Muscle layer of colon (tissue), 2 donors: ENCODE measurements at regions not wholly inside any gene's neighbourhood (a gene's known extent, or its start where the extent isn't known, plus 50 kb on each side); places are given as distances from the start of the nearest gene placed in this dataset.
"Not testable (repeated sequence)": the region's sequence is repeated elsewhere in the genome, so short reads cannot be mapped to it uniquely, and the experiment has no call there.

Experiments used
- H3K27ac ChIP-seq: one replicate; pipeline ENCODE4 v1.7.0; 2013; ENCODE audit warnings: low read depth, mild to moderate bottlenecking, low read length, moderate library complexity
- H3K27me3 ChIP-seq, 2 donors: one replicate each; pipeline ENCODE4 v1.7.0; 2013; ENCODE audit warnings: low read length in 2 of 2, mild to moderate bottlenecking in 2 of 2; ENCODE audit not compliant: insufficient read depth in 2 of 2, control insufficient read depth in 1 of 2
- H3K36me3 ChIP-seq: one replicate; pipeline ENCODE4 v1.7.0; 2013; ENCODE audit warnings: mild to moderate bottlenecking, low read length; ENCODE audit not compliant: insufficient read depth
- H3K4me1 ChIP-seq: one replicate; pipeline ENCODE4 v1.7.0; 2013; ENCODE audit warnings: mild to moderate bottlenecking, low read length; ENCODE audit not compliant: insufficient read depth
- H3K4me3 ChIP-seq, 2 donors: one replicate each; pipeline ENCODE4 v1.7.0; 2013; ENCODE audit warnings: low read length in 2 of 2, low read depth in 1 of 2, mild to moderate bottlenecking in 1 of 2, moderate library complexity in 1 of 2
- H3K9ac ChIP-seq: one replicate; pipeline ENCODE4 v1.7.0; 2013; ENCODE audit warnings: low read length
- H3K9me3 ChIP-seq: one replicate; pipeline ENCODE4 v1.7.0; 2013; ENCODE audit warnings: mild to moderate bottlenecking, low read length
- donor health status: abdominal sarcoma.
- donor health status: Adenocarcinoma of cecum.

DNA sequence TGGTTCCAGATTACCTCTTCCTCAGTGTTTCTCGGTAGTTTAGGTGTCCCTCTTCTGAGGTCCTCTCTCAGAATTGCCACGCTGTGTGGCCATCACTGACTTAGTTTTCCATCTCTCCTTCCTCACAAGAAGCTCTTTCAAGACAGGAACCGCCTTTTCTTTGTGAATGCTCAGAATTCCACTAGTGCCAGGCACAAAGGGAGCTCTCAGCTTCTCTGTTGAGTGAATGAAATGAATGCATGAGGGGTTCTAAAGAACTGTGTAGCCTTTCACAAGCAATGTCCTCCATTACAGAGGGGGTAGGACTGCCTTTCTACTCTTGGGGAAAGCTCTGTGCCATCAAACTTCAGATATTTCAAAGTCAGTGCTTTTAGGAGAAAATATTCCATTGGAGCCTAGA is 546.8 kb downstream of the RWDD3 start:
- no peaks in the 10 kb centered on the region for H3K9me3 ChIP-seq
- H3K36me3 ChIP-seq: no peaks in the 10 kb centered on the region
- no peak overlapping the region for H3K9ac ChIP-seq
- no peak overlapping the region for H3K27ac ChIP-seq
- H3K27me3 ChIP-seq: no peaks in the 10 kb centered on the region
- no peaks in the 10 kb centered on the region for H3K4me1 ChIP-seq
- no peak overlapping the region for H3K4me3 ChIP-seq

GRCh38 chr1:95790136-95790535 is 556.1 kb downstream of the RWDD3 start:
- Histone ChIP-seq H3K4me1 (no peaks in the 10 kb centered on the region), H3K27me3 (no peaks in the 10 kb centered on the region), H3K27ac (no peak overlapping the region), H3K9ac (no peak overlapping the region), H3K36me3 (no peaks in the 10 kb centered on the region), H3K4me3 (no peak overlapping the region), H3K9me3 (no peaks in the 10 kb centered on the region)

DNA sequence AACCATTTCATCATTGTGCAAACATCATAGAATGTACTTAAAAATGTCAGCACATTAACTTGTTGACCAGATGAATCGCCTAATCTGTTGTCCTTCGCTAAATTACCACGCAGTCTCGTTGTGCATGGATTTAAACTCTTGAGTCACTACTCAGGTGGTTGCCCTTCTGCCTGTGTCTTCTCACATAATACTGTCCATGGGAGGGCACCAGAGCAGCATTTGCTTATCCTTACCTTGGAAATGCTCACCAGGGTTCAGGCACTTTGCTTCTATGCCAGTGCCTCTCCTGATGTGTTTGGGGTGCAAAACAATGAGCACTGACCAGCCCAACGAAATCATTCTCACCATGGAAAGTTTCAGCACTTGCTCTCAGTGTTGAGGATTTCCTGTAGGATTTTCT is 559.9 kb downstream of the RWDD3 start:
- H3K9me3 ChIP-seq: no peaks in the 10 kb centered on the region
- H3K27me3 ChIP-seq: no peaks in the 10 kb centered on the region
- no peak overlapping the region for H3K27ac ChIP-seq
- no peaks in the 10 kb centered on the region for H3K36me3 ChIP-seq
- no peaks in the 10 kb centered on the region for H3K4me1 ChIP-seq
- no peak overlapping the region for H3K4me3 ChIP-seq
- no peak overlapping the region for H3K9ac ChIP-seq

DNA sequence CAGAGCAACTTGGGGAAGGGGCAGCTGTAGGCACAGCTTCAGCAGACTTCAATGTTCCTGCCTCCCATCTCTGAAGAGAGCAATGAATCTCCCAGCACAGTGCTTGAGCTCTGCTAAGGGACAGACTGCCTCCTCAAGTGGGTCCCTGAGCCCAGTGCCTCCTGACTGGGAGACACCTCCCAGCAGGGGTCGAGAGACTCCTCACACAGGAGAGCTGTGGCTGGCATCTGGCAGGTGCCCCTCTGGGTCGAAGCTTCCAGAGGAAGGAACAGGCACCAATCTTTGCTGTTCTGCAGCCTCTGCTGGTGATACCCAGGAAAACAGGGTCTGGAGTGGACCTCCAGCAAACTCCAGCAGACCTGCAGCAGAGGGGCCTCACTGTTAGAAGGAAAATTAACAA is 563.8 kb downstream of the RWDD3 start:
- H3K4me3 ChIP-seq, H3K36me3 ChIP-seq, H3K27ac ChIP-seq, H3K9ac ChIP-seq, H3K4me1 ChIP-seq, H3K27me3 ChIP-seq, H3K9me3 ChIP-seq: not testable (repeated sequence)

- H3K9ac ChIP-seq: no peak overlapping the region
- H3K4me1 ChIP-seq: no peaks in the 10 kb centered on the region
- no peaks in the 10 kb centered on the region for H3K27me3 ChIP-seq
- H3K9me3 ChIP-seq: no peaks in the 10 kb centered on the region
- no peaks in the 10 kb centered on the region for H3K36me3 ChIP-seq
- no peak overlapping the region for H3K27ac ChIP-seq
- H3K4me3 ChIP-seq: no peak overlapping the region
These were observed 572.2 kb downstream of the RWDD3 start for GRCh38 chr1:95806171-95806570.

DNA sequence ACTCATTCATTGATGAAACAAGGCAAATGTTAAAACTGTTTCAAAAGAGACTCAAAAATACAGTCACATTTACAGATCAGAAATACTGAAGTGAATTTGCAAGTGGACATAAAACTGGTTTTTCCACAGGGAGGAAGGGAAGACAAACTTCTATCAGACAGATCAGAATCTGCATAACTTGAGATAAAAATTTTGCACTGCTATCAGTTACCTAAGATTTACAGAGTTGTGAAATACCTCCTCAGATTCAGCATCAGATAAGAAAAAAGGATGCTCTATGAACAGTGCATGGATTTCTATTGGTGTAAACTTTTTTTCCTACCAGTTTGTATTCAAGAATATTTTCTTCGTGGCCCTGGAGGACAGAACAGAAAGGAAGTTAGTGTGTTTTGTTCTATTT is 575.4 kb downstream of the RWDD3 start:
- Histone ChIP-seq H3K9me3 (no peaks in the 10 kb centered on the region), H3K27ac (no peak overlapping the region), H3K4me1 (no peaks in the 10 kb centered on the region), H3K9ac (no peak overlapping the region), H3K36me3 (no peaks in the 10 kb centered on the region), H3K27me3 (no peaks in the 10 kb centered on the region), H3K4me3 (no peak overlapping the region)

DNA sequence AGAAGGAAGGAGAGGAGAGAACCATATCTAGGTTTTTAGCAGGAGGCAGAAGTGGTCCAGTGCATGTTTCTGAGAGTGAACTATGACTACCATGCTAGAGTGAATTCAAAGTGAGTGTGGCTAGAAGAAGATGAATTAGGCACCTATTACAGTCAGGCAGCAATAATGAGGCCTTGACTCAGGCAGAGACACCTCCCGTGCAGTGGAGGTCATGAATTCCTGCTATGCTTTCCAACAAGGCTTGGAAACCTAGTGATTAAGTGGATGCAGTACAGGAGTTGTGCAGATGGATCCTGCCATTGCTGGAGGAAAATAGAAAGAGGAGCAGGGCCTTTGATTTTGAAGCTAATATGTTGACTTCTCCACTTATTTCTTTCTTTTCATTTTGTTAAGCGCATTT is 581.5 kb downstream of the RWDD3 start:
- H3K9me3 ChIP-seq: no peaks in the 10 kb centered on the region
- no peaks in the 10 kb centered on the region for H3K27me3 ChIP-seq
- no peak overlapping the region for H3K4me3 ChIP-seq
- H3K27ac ChIP-seq: no peak overlapping the region
- no peaks in the 10 kb centered on the region for H3K36me3 ChIP-seq
- H3K4me1 ChIP-seq: no peaks in the 10 kb centered on the region
- H3K9ac ChIP-seq: no peak overlapping the region

- H3K27me3 ChIP-seq: no peaks in the 10 kb centered on the region
- H3K36me3 ChIP-seq: no peaks in the 10 kb centered on the region
- H3K9me3 ChIP-seq: no peaks in the 10 kb centered on the region
These were observed 595.5 kb downstream of the RWDD3 start for GRCh38 chr1:95829556-95829955.

GRCh38 chr1:95832370-95832769 is 598.4 kb downstream of the RWDD3 start:
- H3K36me3 ChIP-seq: no peaks in the 10 kb centered on the region
- no peak overlapping the region for H3K9ac ChIP-seq
- no peak overlapping the region for H3K4me3 ChIP-seq
- no peaks in the 10 kb centered on the region for H3K4me1 ChIP-seq
- H3K27me3 ChIP-seq: no peaks in the 10 kb centered on the region
- no peaks in the 10 kb centered on the region for H3K9me3 ChIP-seq
- no peak overlapping the region for H3K27ac ChIP-seq

More at GRCh38 chr1:95829556-95829955, 595.5 kb downstream of the RWDD3 start:
- no peaks in the 10 kb centered on the region for H3K4me1 ChIP-seq
- H3K4me3 ChIP-seq: no peak overlapping the region
- no peak overlapping the region for H3K9ac ChIP-seq
- no peak overlapping the region for H3K27ac ChIP-seq

GRCh38 chr1:95849439-95849838 is 615.4 kb downstream of the RWDD3 start:
- Histone ChIP-seq H3K27ac (no peak overlapping the region), H3K9ac (no peak overlapping the region), H3K36me3 (no peaks in the 10 kb centered on the region)

GRCh38 chr1:95850165-95850649 is 616.2 kb downstream of the RWDD3 start:
- H3K4me1 ChIP-seq: no peaks in the 10 kb centered on the region
- H3K27me3 ChIP-seq: no peaks in the 10 kb centered on the region
- no peak overlapping the region for H3K4me3 ChIP-seq
- H3K9ac ChIP-seq: no peak overlapping the region
- H3K36me3 ChIP-seq: no peaks in the 10 kb centered on the region
- no peaks in the 10 kb centered on the region for H3K9me3 ChIP-seq
- no peak overlapping the region for H3K27ac ChIP-seq

More at GRCh38 chr1:95849439-95849838, 615.4 kb downstream of the RWDD3 start:
- Histone ChIP-seq H3K27me3 (no peaks in the 10 kb centered on the region), H3K9me3 (no peaks in the 10 kb centered on the region), H3K4me3 (no peak overlapping the region), H3K4me1 (no peaks in the 10 kb centered on the region)

GRCh38 chr1:95850763-95851162 is 616.8 kb downstream of the RWDD3 start:
- no peak overlapping the region for H3K27ac ChIP-seq
- no peak overlapping the region for H3K4me3 ChIP-seq

More at GRCh38 chr1:95850763-95851162, 616.8 kb downstream of the RWDD3 start:
- H3K36me3 ChIP-seq: no peaks in the 10 kb centered on the region
- H3K9ac ChIP-seq: no peak overlapping the region
- H3K27me3 ChIP-seq: no peaks in the 10 kb centered on the region
- H3K4me1 ChIP-seq: no peaks in the 10 kb centered on the region
- H3K9me3 ChIP-seq: no peaks in the 10 kb centered on the region
